ENCODE measurements at regions not wholly inside any gene's neighbourhood (a gene's known extent, or its start where the extent isn't known, plus 50 kb on each side); places are given as distances from the start of the nearest gene placed in this dataset.

- Mint-ChIP-seq H3K4me3 (no peak overlapping the region), H3K4me1 (ENCODE audit: low read depth in 2 of 2) (no peaks in the 10 kb centered on the region), H3K9me3 (no peaks in the 10 kb centered on the region), H3K27me3 (peaks cover 9 to 13% of the 10 kb centered on the region in 2 donors), H3K27ac (no peak overlapping the region), H3K36me3 (no peaks in the 10 kb centered on the region)
- ATAC-seq (no peak), DNase-seq (ENCODE audit: low spot score) (no peak)
Measured at GRCh38 chr2:176446718-176447414, 177.6 kb downstream of the MTX2 start.

- H3K9me3 Mint-ChIP-seq = no peaks in the 10 kb centered on the region
- no peak for ATAC-seq
- H3K4me1 Mint-ChIP-seq (ENCODE audit: low read depth in 2 of 2) = no peaks in the 10 kb centered on the region
- DNase-seq (ENCODE audit: low spot score) = no peak
- no peak overlapping the region for H3K4me3 Mint-ChIP-seq
- H3K36me3 Mint-ChIP-seq = no peaks in the 10 kb centered on the region
- H3K27me3 Mint-ChIP-seq = peaks cover 6 to 9% of the 10 kb centered on the region in 2 donors
- no peak overlapping the region for H3K27ac Mint-ChIP-seq
Measured at GRCh38 chr2:176447616-176448015, 178.4 kb downstream of the MTX2 start.

- H3K36me3 Mint-ChIP-seq = no peaks in the 10 kb centered on the region
- no peak overlapping the region for H3K27ac Mint-ChIP-seq
- no peaks in the 10 kb centered on the region for H3K4me1 Mint-ChIP-seq (ENCODE audit: low read depth in 2 of 2)
- no peaks in the 10 kb centered on the region for H3K9me3 Mint-ChIP-seq
- no peak for DNase-seq (ENCODE audit: low spot score)
- peaks cover 10 to 16% of the 10 kb centered on the region in 2 donors for H3K27me3 Mint-ChIP-seq
- no peak for ATAC-seq
- no peak overlapping the region for H3K4me3 Mint-ChIP-seq
Measured at GRCh38 chr2:176449852-176450251, 180.6 kb downstream of the MTX2 start.

GRCh38 chr2:176453784-176454183, 184.5 kb downstream of the MTX2 start:
- no peaks in the 10 kb centered on the region for H3K36me3 Mint-ChIP-seq
- H3K4me3 Mint-ChIP-seq = no peak overlapping the region
- ATAC-seq (no peak), DNase-seq (ENCODE audit: low spot score) (no peak)
- no peaks in the 10 kb centered on the region for H3K9me3 Mint-ChIP-seq
- H3K27ac Mint-ChIP-seq = no peak overlapping the region
- H3K27me3 Mint-ChIP-seq = peaks cover 23 to 24% of the 10 kb centered on the region in 2 donors
- no peaks in the 10 kb centered on the region for H3K4me1 Mint-ChIP-seq (ENCODE audit: low read depth in 2 of 2)

GRCh38 chr2:176454893-176455815, 185.9 kb downstream of the MTX2 start:
- DNase-seq (ENCODE audit: low spot score) (peak; percentile 81), ATAC-seq (peak; percentile 67 to 68)
- Mint-ChIP-seq H3K4me1 (ENCODE audit: low read depth in 2 of 2) (no peaks in the 10 kb centered on the region), H3K4me3 (no peak overlapping the region), H3K27ac (no peak overlapping the region), H3K36me3 (no peaks in the 10 kb centered on the region), H3K27me3 (peaks cover 33 to 38% of the 10 kb centered on the region in 2 donors), H3K9me3 (no peaks in the 10 kb centered on the region)

GRCh38 chr2:176455816-176456291, 186.6 kb downstream of the MTX2 start:
- Mint-ChIP-seq H3K36me3 (no peaks in the 10 kb centered on the region), H3K4me1 (ENCODE audit: low read depth in 2 of 2) (no peaks in the 10 kb centered on the region), H3K27ac (no peak overlapping the region), H3K4me3 (no peak overlapping the region), H3K9me3 (no peaks in the 10 kb centered on the region), H3K27me3 (peaks cover 30 to 40% of the 10 kb centered on the region in 2 donors)
- no peak for ATAC-seq
- no peak for DNase-seq (ENCODE audit: low spot score)

GRCh38 chr2:176457481-176457880, 188.2 kb downstream of the MTX2 start:
- Mint-ChIP-seq H3K4me1 (ENCODE audit: low read depth in 2 of 2) (no peaks in the 10 kb centered on the region), H3K27me3 (peaks cover 30 to 56% of the 10 kb centered on the region in 2 donors), H3K9me3 (no peaks in the 10 kb centered on the region), H3K27ac (no peak overlapping the region), H3K36me3 (no peaks in the 10 kb centered on the region), H3K4me3 (no peak overlapping the region)
- no peak for ATAC-seq
- DNase-seq (ENCODE audit: low spot score) = no peak

GRCh38 chr2:176461098-176461808, 192.0 kb downstream of the MTX2 start:
- no peak overlapping the region for H3K27ac Mint-ChIP-seq
- no peak overlapping the region for H3K4me3 Mint-ChIP-seq
- peaks cover 40 to 76% of the 10 kb centered on the region in 2 donors for H3K27me3 Mint-ChIP-seq
- DNase-seq (ENCODE audit: low spot score) (no peak), ATAC-seq (no peak)
- H3K36me3 Mint-ChIP-seq = no peaks in the 10 kb centered on the region
- no peaks in the 10 kb centered on the region for H3K4me1 Mint-ChIP-seq (ENCODE audit: low read depth in 2 of 2)
- no peaks in the 10 kb centered on the region for H3K9me3 Mint-ChIP-seq

GRCh38 chr2:176461809-176462670, 192.8 kb downstream of the MTX2 start:
- no peak for ATAC-seq
- H3K4me1 Mint-ChIP-seq (ENCODE audit: low read depth in 2 of 2) = no peaks in the 10 kb centered on the region

GRCh38 chr2:176463546-176463945, 194.3 kb downstream of the MTX2 start:
- Mint-ChIP-seq H3K27ac (no peak overlapping the region), H3K4me3 (no peak overlapping the region), H3K9me3 (no peaks in the 10 kb centered on the region), H3K27me3 (peaks cover 45 to 71% of the 10 kb centered on the region in 2 donors), H3K36me3 (no peaks in the 10 kb centered on the region), H3K4me1 (ENCODE audit: low read depth in 2 of 2) (no peaks in the 10 kb centered on the region)
- no peak for DNase-seq (ENCODE audit: low spot score)
- no peak for ATAC-seq

More at GRCh38 chr2:176461809-176462670, 192.8 kb downstream of the MTX2 start:
- no peaks in the 10 kb centered on the region for H3K9me3 Mint-ChIP-seq
- H3K36me3 Mint-ChIP-seq = no peaks in the 10 kb centered on the region
- H3K27me3 Mint-ChIP-seq = peaks cover 45 to 82% of the 10 kb centered on the region in 2 donors
- H3K4me3 Mint-ChIP-seq = no peak overlapping the region
- no peak overlapping the region for H3K27ac Mint-ChIP-seq
- no peak for DNase-seq (ENCODE audit: low spot score)

- Mint-ChIP-seq H3K27ac (no peak overlapping the region), H3K36me3 (no peaks in the 10 kb centered on the region), H3K9me3 (no peaks in the 10 kb centered on the region), H3K27me3 (peaks cover 43 to 56% of the 10 kb centered on the region in 2 donors), H3K4me3 (no peak overlapping the region), H3K4me1 (ENCODE audit: low read depth in 2 of 2) (no peaks in the 10 kb centered on the region)
- ATAC-seq = no peak
- DNase-seq (ENCODE audit: low spot score) = no peak
Measured at GRCh38 chr2:176464886-176465564, 195.8 kb downstream of the MTX2 start.

- H3K4me1 Mint-ChIP-seq (ENCODE audit: low read depth in 2 of 2) = no peaks in the 10 kb centered on the region
- DNase-seq (ENCODE audit: low spot score) (no peak), ATAC-seq (no peak)
- no peaks in the 10 kb centered on the region for H3K9me3 Mint-ChIP-seq
- H3K27ac Mint-ChIP-seq = no peak overlapping the region
- H3K4me3 Mint-ChIP-seq = no peak overlapping the region
- H3K27me3 Mint-ChIP-seq = peaks cover 42 to 43% of the 10 kb centered on the region in 2 donors
- no peaks in the 10 kb centered on the region for H3K36me3 Mint-ChIP-seq
Measured at GRCh38 chr2:176466918-176467452, 197.7 kb downstream of the MTX2 start.
